ENCODE measurements at regions not wholly inside any gene's neighbourhood (a gene's known extent, or its start where the extent isn't known, plus 50 kb on each side); places are given as distances from the start of the nearest gene placed in this dataset.
A peak's percentile ranks its signal among the peaks of the same experiment; 100 is the strongest.

GRCh38 chr1:8241417-8242014 is 76.4 kb upstream of the SLC45A1 start (continued):
- TF ChIP-seq JUNB (CRISPR knock-in tag; IDR thresholded peaks at IDR 0.05; ENCODE audit: borderline replicate concordance) (no peak), HOXA9 (CRISPR knock-in tag; IDR thresholded peaks at IDR 0.05; ENCODE audit: borderline replicate concordance) (no peak), RELA (CRISPR knock-in tag; IDR thresholded peaks at IDR 0.05) (no peak), ZNF12 (CRISPR knock-in tag; IDR thresholded peaks at IDR 0.05) (0 out of 2 replicates have a peak, but pooled peaks have one; percentile 11), ZBTB34 (CRISPR knock-in tag; IDR thresholded peaks at IDR 0.05) (0 out of 2 replicates have a peak, but pooled peaks have one; percentile 49), ZNF276 (CRISPR knock-in tag; IDR thresholded peaks at IDR 0.05; ENCODE audit: low read depth) (peak; percentile 35; the same call in 1 of the 2 replicates), SMARCC2 (IDR thresholded peaks at IDR 0.05) (no peak), BCLAF1 (IDR thresholded peaks at IDR 0.05) (no peak), TCF7 (IDR thresholded peaks at IDR 0.05; ENCODE audit: low read depth) (no peak), TFE3 (CRISPR knock-in tag; IDR thresholded peaks at IDR 0.05) (peak; percentile 15; the same call in 1 of the 2 replicates), SMAD1 (CRISPR knock-in tag; IDR thresholded peaks at IDR 0.05; ENCODE audit: borderline replicate concordance, low read depth) (0 out of 2 replicates have a peak, but pooled peaks have one; percentile 43), BCL3 (CRISPR knock-in tag; IDR thresholded peaks at IDR 0.05) (no peak), ZNF543 (CRISPR knock-in tag; IDR thresholded peaks at IDR 0.05) (no peak), HDAC6 (IDR thresholded peaks at IDR 0.05; ENCODE audit: low read depth, low read length) (no peak), ZBTB44 (CRISPR knock-in tag; IDR thresholded peaks at IDR 0.05) (no peak), MIER2 (CRISPR knock-in tag; IDR thresholded peaks at IDR 0.05) (peak; percentile 69), TSC22D2 (CRISPR knock-in tag; IDR thresholded peaks at IDR 0.05; ENCODE audit: borderline replicate concordance) (no peak), GATAD1 (CRISPR knock-in tag; IDR thresholded peaks at IDR 0.05) (no peak), ARID2 (CRISPR knock-in tag; IDR thresholded peaks at IDR 0.05; ENCODE audit: borderline replicate concordance) (no peak)
